Mesenchymal stem cell (in vitro differentiated cells and primary cell): ENCODE measurements at regions not wholly inside any gene's neighbourhood (a gene's known extent, or its start where the extent isn't known, plus 50 kb on each side); places are given as distances from the start of the nearest gene placed in this dataset.

Source experiments
- DNase-seq: peaks from one replicate; pipeline ENCODE4 v3.0.0-alpha.2; 2013
- H2AFZ ChIP-seq: one replicate; pipeline ENCODE4 v1.6.1; 2013; ENCODE audit warnings: low read depth, mild to moderate bottlenecking, control low read depth, inconsistent platforms, low read length, moderate library complexity
- H2AK5ac ChIP-seq: 2 replicates; pipeline ENCODE4 v1.6.1; 2013; ENCODE audit warnings: low read length, moderate library complexity, mild to moderate bottlenecking, inconsistent platforms; ENCODE audit not compliant: severe bottlenecking
- H2BK120ac ChIP-seq: one replicate; pipeline ENCODE4 v1.6.1; 2013; ENCODE audit warnings: low read depth, mild to moderate bottlenecking, inconsistent platforms, low read length, moderate library complexity
- H2BK12ac ChIP-seq, 2 experiments: one replicate each; pipeline ENCODE4 v1.6.1; 2013; ENCODE audit warnings: inconsistent platforms in 2 of 2, low read length in 2 of 2, mild to moderate bottlenecking in 2 of 2, moderate library complexity in 2 of 2, control low read depth in 1 of 2
- H2BK15ac ChIP-seq: one replicate; pipeline ENCODE4 v1.6.1; 2013; ENCODE audit warnings: mild to moderate bottlenecking, low read depth, inconsistent platforms; ENCODE audit not compliant: poor library complexity, severe bottlenecking
- H2BK5ac ChIP-seq: 2 replicates; pipeline ENCODE4 v1.6.1; 2013; ENCODE audit warnings: low read depth, mild to moderate bottlenecking, low read length, control low read depth, inconsistent platforms; ENCODE audit not compliant: poor library complexity, severe bottlenecking
- H3K14ac ChIP-seq, 2 experiments: one replicate each; pipeline ENCODE4 v1.6.1; 2013; ENCODE audit warnings: inconsistent platforms in 2 of 2, low read length in 2 of 2, control low read depth in 1 of 2, mild to moderate bottlenecking in 1 of 2, moderate library complexity in 1 of 2
- H3K18ac ChIP-seq, 2 experiments: one replicate each; pipeline ENCODE4 v1.6.1; 2013; ENCODE audit warnings: inconsistent platforms in 2 of 2, low read length in 2 of 2, control low read depth in 1 of 2, low read depth in 1 of 2, mild to moderate bottlenecking in 1 of 2
- H3K23ac ChIP-seq, 2 experiments: one replicate each; pipeline ENCODE4 v1.6.1; 2013; ENCODE audit warnings: inconsistent platforms in 2 of 2, low read length in 2 of 2, mild to moderate bottlenecking in 2 of 2, moderate library complexity in 2 of 2, control low read depth in 1 of 2
- H3K27ac ChIP-seq: 2 replicates; pipeline ENCODE4 v1.5.1; 2013; ENCODE audit warnings: mild to moderate bottlenecking, moderate library complexity, low read length, control low read depth, inconsistent platforms; ENCODE audit not compliant: poor library complexity, severe bottlenecking
- H3K27me3 ChIP-seq, 2 experiments: 2 replicates each; pipeline versions ENCODE4 v1.6.1 to v1.7.0; 2013; ENCODE audit warnings: low read length in 2 of 2, mild to moderate bottlenecking in 2 of 2, moderate library complexity in 2 of 2, control low read depth in 1 of 2, inconsistent platforms in 1 of 2; ENCODE audit not compliant: control insufficient read depth in 1 of 2, insufficient read depth in 1 of 2
- H3K36me3 ChIP-seq, 2 experiments: 2 replicates each; pipeline versions ENCODE4 v1.6.1 to v1.7.0; 2013; ENCODE audit warnings: low read length in 2 of 2, control low read depth in 1 of 2, inconsistent platforms in 1 of 2, low read depth in 1 of 2, mild to moderate bottlenecking in 1 of 2; ENCODE audit not compliant: insufficient read depth in 2 of 2, control insufficient read depth in 1 of 2
- H3K4ac ChIP-seq, 2 experiments: one replicate each; pipeline ENCODE4 v1.6.1; 2013; ENCODE audit warnings: inconsistent platforms in 2 of 2, low read length in 2 of 2, mild to moderate bottlenecking in 2 of 2, moderate library complexity in 2 of 2, control low read depth in 1 of 2, low read depth in 1 of 2
- H3K4me1 ChIP-seq: 2 replicates; pipeline ENCODE4 v1.6.1; 2013; ENCODE audit warnings: low read depth, low read length, control low read depth; ENCODE audit not compliant: control insufficient read depth, insufficient read depth
- H3K4me2 ChIP-seq: 2 replicates; pipeline ENCODE4 v1.6.1; 2013; ENCODE audit warnings: low read length, mild to moderate bottlenecking, inconsistent platforms; ENCODE audit not compliant: poor library complexity, severe bottlenecking
- H3K4me3 ChIP-seq, 2 experiments: 2 replicates each; pipeline versions ENCODE4 v1.5.1 to v1.7.0; 2013; ENCODE audit warnings: low read length in 2 of 2, mild to moderate bottlenecking in 2 of 2, control low read depth in 1 of 2, low read depth in 1 of 2; ENCODE audit not compliant: insufficient read depth in 1 of 2
- H3K79me1 ChIP-seq: replicated peaks from 2 replicates; pipeline ENCODE4 v1.6.1; 2013; ENCODE audit warnings: mild to moderate bottlenecking, control low read depth, low read length, inconsistent platforms; ENCODE audit not compliant: poor library complexity, severe bottlenecking
- H3K9ac ChIP-seq: 2 replicates; pipeline ENCODE4 v1.7.0; 2013; ENCODE audit warnings: mild to moderate bottlenecking, low read length, moderate library complexity
- H3K9me3 ChIP-seq: 2 replicates; pipeline ENCODE4 v1.7.0; 2013; ENCODE audit warnings: mild to moderate bottlenecking, low read length; ENCODE audit not compliant: control insufficient read depth
- H4K8ac ChIP-seq: one replicate; pipeline ENCODE4 v1.6.1; 2013; ENCODE audit warnings: inconsistent platforms, mild to moderate bottlenecking, low read length, moderate library complexity
- H4K91ac ChIP-seq: one replicate; pipeline ENCODE4 v1.6.1; 2013; ENCODE audit warnings: mild to moderate bottlenecking, low read length, inconsistent platforms
- WGBS: methylation state at CpG from one replicate; pipeline ENCODE4 v1.1.7; 2013; ENCODE audit warnings: mixed read lengths; 5-methylcytosine and 5-hydroxymethylcytosine counted together

GRCh38 chr2:51247252-51247805 is 215.4 kb upstream of the NRXN1 start:
- H2AK5ac ChIP-seq: no peak overlapping the region
- no peaks in the 10 kb centered on the region for H3K4me1 ChIP-seq
- H3K18ac ChIP-seq: no peak overlapping the region
- no peak overlapping the region for H2BK5ac ChIP-seq
- no peaks in the 10 kb centered on the region for H3K36me3 ChIP-seq
- WGBS: 87% methylated on average over 7 of the region's 7 CpGs
- H2BK15ac ChIP-seq: no peak overlapping the region
- H3K9ac ChIP-seq: no peak overlapping the region
- no peak for DNase-seq
- H3K9me3 ChIP-seq: peaks cover 8% of the 10 kb centered on the region
- no peak overlapping the region for H4K91ac ChIP-seq
- no peak overlapping the region for H3K4me3 ChIP-seq
- H3K4ac ChIP-seq: no peak overlapping the region
- H2BK12ac ChIP-seq: no peak overlapping the region
- no peaks in the 10 kb centered on the region for H3K79me1 ChIP-seq
- no peak overlapping the region for H3K23ac ChIP-seq
- no peak overlapping the region for H2AFZ ChIP-seq
- H4K8ac ChIP-seq: no peak overlapping the region
- no peak overlapping the region for H3K14ac ChIP-seq
- H3K4me2 ChIP-seq: no peak overlapping the region
- no peak overlapping the region for H3K27ac ChIP-seq
- no peaks in the 10 kb centered on the region for H3K27me3 ChIP-seq
- no peak overlapping the region for H2BK120ac ChIP-seq

DNA sequence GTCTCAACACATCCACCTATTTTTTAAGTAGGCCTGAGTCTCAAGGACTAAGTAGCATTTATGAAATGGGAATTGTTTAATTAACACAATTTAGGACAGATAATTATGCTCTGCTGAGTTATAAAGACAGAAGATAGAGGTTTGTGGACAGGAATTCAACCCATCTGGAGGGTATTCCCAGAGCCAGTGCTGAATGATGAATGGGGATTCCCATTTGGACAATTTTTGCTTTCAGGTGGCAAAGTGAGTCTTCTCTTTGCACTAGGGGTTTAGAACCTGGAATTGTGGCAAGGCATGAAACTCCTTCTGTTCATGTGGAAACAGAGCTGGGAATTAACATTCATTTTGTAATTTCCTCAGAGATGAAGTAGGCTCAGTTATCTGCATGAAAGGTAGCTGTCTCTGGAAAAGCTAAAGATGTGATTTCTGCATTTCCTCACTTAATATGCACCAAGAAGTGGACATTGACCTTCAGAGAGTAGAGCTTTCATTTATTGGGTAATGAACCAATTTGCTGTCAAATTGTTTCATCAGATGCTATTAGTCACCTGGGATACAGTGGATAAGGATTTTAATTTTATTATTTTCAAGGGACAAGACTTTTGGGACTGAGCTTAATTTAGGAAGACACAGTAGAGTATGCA is 212.1 kb upstream of the NRXN1 start:
- Histone ChIP-seq H3K9ac (no peak overlapping the region), H3K9me3 (no peaks in the 10 kb centered on the region), H3K18ac (no peak overlapping the region), H3K4me2 (no peak overlapping the region), H3K36me3 (no peaks in the 10 kb centered on the region), H2AK5ac (no peak overlapping the region), H2BK5ac (no peak overlapping the region), H3K27me3 (no peaks in the 10 kb centered on the region), H4K8ac (no peak overlapping the region), H3K27ac (no peak overlapping the region), H2BK15ac (no peak overlapping the region), H3K4me3 (no peak overlapping the region), H3K14ac (no peak overlapping the region), H3K79me1 (no peaks in the 10 kb centered on the region), H3K4me1 (no peaks in the 10 kb centered on the region), H2BK12ac (no peak overlapping the region), H3K4ac (no peak overlapping the region), H3K23ac (no peak overlapping the region), H4K91ac (no peak overlapping the region), H2AFZ (no peak overlapping the region), H2BK120ac (no peak overlapping the region)
- DNase-seq: no peak

DNA sequence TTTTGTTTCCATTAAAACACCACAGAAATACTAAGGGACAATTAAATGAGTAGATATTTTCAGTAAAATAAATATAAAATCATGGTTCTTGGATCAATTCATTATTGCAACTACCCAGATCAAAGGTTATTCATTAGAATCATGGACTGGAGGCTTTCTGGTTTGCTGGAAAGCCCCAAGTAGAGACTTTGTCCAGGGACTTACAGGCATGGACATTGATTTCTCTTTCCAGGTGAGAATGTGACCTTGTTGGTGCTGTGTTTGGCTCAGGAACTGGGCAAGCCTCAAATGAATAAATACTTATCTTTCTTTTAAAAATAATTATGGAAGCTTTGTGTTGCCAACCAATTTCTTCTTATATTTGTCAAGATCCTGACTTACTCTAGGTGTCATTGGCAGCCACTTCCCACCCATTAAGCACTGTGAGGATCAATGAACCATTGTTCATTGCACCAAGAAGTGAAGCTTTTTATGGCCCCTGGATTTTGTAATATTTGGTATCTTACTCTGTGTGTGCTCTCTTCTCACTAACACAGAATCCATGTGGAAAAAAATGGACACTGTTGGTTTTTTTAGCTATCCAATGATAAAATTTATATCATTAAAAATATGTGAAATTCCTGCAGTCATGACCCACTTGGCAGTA is 205.8 kb upstream of the NRXN1 start:
- DNase-seq: no peak
- no peaks in the 10 kb centered on the region for H3K36me3 ChIP-seq
- no peak overlapping the region for H2BK120ac ChIP-seq
- H3K27ac ChIP-seq: no peak overlapping the region
- H3K4me1 ChIP-seq: no peaks in the 10 kb centered on the region
- H3K4ac ChIP-seq: no peak overlapping the region
- H3K4me3 ChIP-seq: no peak overlapping the region
- no peak overlapping the region for H4K91ac ChIP-seq
- no peak overlapping the region for H3K23ac ChIP-seq
- H3K27me3 ChIP-seq: no peaks in the 10 kb centered on the region
- H2AK5ac ChIP-seq: no peak overlapping the region
- H3K14ac ChIP-seq: no peak overlapping the region
- H3K9me3 ChIP-seq: no peaks in the 10 kb centered on the region
- no peak overlapping the region for H4K8ac ChIP-seq
- H2AFZ ChIP-seq: no peak overlapping the region
- H3K18ac ChIP-seq: no peak overlapping the region
- no peak overlapping the region for H2BK15ac ChIP-seq
- H2BK5ac ChIP-seq: no peak overlapping the region
- no peak overlapping the region for H2BK12ac ChIP-seq
- H3K9ac ChIP-seq: no peak overlapping the region
- H3K4me2 ChIP-seq: no peak overlapping the region
- no peaks in the 10 kb centered on the region for H3K79me1 ChIP-seq

DNA sequence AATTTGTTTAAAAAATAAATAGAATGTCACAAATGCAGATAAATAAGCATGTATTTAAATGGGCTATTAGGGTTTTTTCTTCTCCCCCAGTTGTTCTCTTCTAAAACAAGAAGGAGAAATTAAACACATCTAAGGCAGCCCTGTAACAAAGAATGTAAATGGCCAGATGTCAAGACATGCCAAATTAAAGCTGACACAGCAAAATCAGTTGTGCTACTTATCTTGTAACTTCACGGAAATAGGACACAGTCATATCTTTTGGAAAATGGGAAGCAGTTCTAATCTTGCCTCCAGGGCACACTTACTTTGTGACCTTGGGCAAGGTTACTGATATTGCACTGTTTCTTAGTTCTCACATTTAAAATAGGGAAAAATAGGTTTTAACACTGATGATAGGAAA is 200.1 kb upstream of the NRXN1 start:
- Histone ChIP-seq H2BK15ac (no peak overlapping the region), H2AFZ (no peak overlapping the region), H3K27me3 (no peaks in the 10 kb centered on the region), H3K79me1 (no peaks in the 10 kb centered on the region), H2AK5ac (no peak overlapping the region), H2BK5ac (no peak overlapping the region), H3K9ac (no peak overlapping the region), H3K36me3 (no peaks in the 10 kb centered on the region), H2BK12ac (no peak overlapping the region), H3K4me2 (no peak overlapping the region), H4K8ac (no peak overlapping the region), H3K4me3 (no peak overlapping the region), H3K27ac (no peak overlapping the region), H3K14ac (no peak overlapping the region), H3K23ac (no peak overlapping the region), H3K18ac (no peak overlapping the region), H3K4ac (no peak overlapping the region), H4K91ac (no peak overlapping the region), H3K4me1 (no peaks in the 10 kb centered on the region), H2BK120ac (no peak overlapping the region), H3K9me3 (peaks cover 9% of the 10 kb centered on the region)
- DNase-seq: no peak
- 33% methylated on average over 1 of the region's 1 CpG for WGBS
